Stomach smooth muscle (tissue), 2 donors: ENCODE measurements at regions not wholly inside any gene's neighbourhood (a gene's known extent, or its start where the extent isn't known, plus 50 kb on each side); places are given as distances from the start of the nearest gene placed in this dataset.

Source experiments
- H3K27ac ChIP-seq: one replicate; pipeline ENCODE4 v1.7.0; 2013; ENCODE audit warnings: mild to moderate bottlenecking, low read length, inconsistent platforms
- H3K27me3 ChIP-seq, 2 donors: one replicate each; pipeline ENCODE4 v1.7.0; 2013; ENCODE audit warnings: low read length in 2 of 2; ENCODE audit not compliant: insufficient read depth in 2 of 2, control insufficient read depth in 1 of 2
- H3K36me3 ChIP-seq, 2 donors: one replicate each; pipeline ENCODE4 v1.7.0; 2013; ENCODE audit warnings: low read length in 2 of 2; ENCODE audit not compliant: control insufficient read depth in 2 of 2, insufficient read depth in 2 of 2
- H3K4me1 ChIP-seq: one replicate; pipeline ENCODE4 v1.7.0; 2013; ENCODE audit warnings: low read length; ENCODE audit not compliant: control insufficient read depth, insufficient read depth
- H3K4me3 ChIP-seq, 2 donors: one replicate each; pipeline ENCODE4 v1.7.0; 2013; ENCODE audit warnings: low read length in 2 of 2
- H3K9ac ChIP-seq, 2 donors: one replicate each; pipeline ENCODE4 v1.7.0; 2013; ENCODE audit warnings: low read length in 2 of 2, mild to moderate bottlenecking in 1 of 2
- H3K9me3 ChIP-seq, 2 donors: one replicate each; pipeline ENCODE4 v1.7.0; 2013; ENCODE audit warnings: low read length in 2 of 2; ENCODE audit not compliant: control insufficient read depth in 2 of 2
- donor health status: healthy.
- donor health status: Pancreatic carcinoma.

- Histone ChIP-seq H3K4me3 (no peak overlapping the region), H3K4me1 (no peaks in the 10 kb centered on the region), H3K27ac (no peak overlapping the region), H3K36me3 (no peaks in the 10 kb centered on the region), H3K27me3 (no peaks in the 10 kb centered on the region), H3K9ac (no peak overlapping the region), H3K9me3 (no peaks in the 10 kb centered on the region)
Observed at GRCh38 chr2:239895116-239895515, 130.0 kb downstream of the NDUFA10 start.

- H3K27ac ChIP-seq = no peak overlapping the region
- no peak overlapping the region for H3K4me3 ChIP-seq
- peaks cover 1% of the 10 kb centered on the region for H3K4me1 ChIP-seq
- no peaks in the 10 kb centered on the region for H3K27me3 ChIP-seq
- no peak overlapping the region for H3K9ac ChIP-seq
- no peaks in the 10 kb centered on the region for H3K9me3 ChIP-seq
- no peaks in the 10 kb centered on the region for H3K36me3 ChIP-seq
Observed at GRCh38 chr2:239894276-239894675, 130.9 kb downstream of the NDUFA10 start.

- H3K27me3 ChIP-seq = no peaks in the 10 kb centered on the region
- H3K4me1 ChIP-seq = peaks cover 2% of the 10 kb centered on the region
- no peaks in the 10 kb centered on the region for H3K36me3 ChIP-seq
- no peak overlapping the region for H3K4me3 ChIP-seq
- no peaks in the 10 kb centered on the region for H3K9me3 ChIP-seq
- no peak overlapping the region for H3K9ac ChIP-seq
- no peak overlapping the region for H3K27ac ChIP-seq
Observed at GRCh38 chr2:239893236-239893515, 132.0 kb downstream of the NDUFA10 start.

GRCh38 chr2:239892441-239893235, 132.5 kb downstream of the NDUFA10 start:
- no peaks in the 10 kb centered on the region for H3K9me3 ChIP-seq
- H3K9ac ChIP-seq = no peak overlapping the region
- peaks cover 2% of the 10 kb centered on the region for H3K4me1 ChIP-seq
- H3K27ac ChIP-seq = no peak overlapping the region
- no peaks in the 10 kb centered on the region for H3K36me3 ChIP-seq
- no peaks in the 10 kb centered on the region for H3K27me3 ChIP-seq
- H3K4me3 ChIP-seq = no peak overlapping the region

- Histone ChIP-seq H3K36me3 (no peaks in the 10 kb centered on the region), H3K27ac (no peak overlapping the region), H3K4me1 (peaks cover 2% of the 10 kb centered on the region), H3K9me3 (no peaks in the 10 kb centered on the region), H3K27me3 (no peaks in the 10 kb centered on the region), H3K9ac (no peak overlapping the region), H3K4me3 (no peak overlapping the region)
Observed at GRCh38 chr2:239891698-239892097, 133.4 kb downstream of the NDUFA10 start.

- no peaks in the 10 kb centered on the region for H3K27me3 ChIP-seq
- H3K9me3 ChIP-seq = peaks cover 0 to 2% of the 10 kb centered on the region in 2 donors
- no peaks in the 10 kb centered on the region for H3K36me3 ChIP-seq
- no peak overlapping the region for H3K9ac ChIP-seq
- H3K4me1 ChIP-seq = peaks cover 2% of the 10 kb centered on the region
- no peak overlapping the region for H3K4me3 ChIP-seq
- H3K27ac ChIP-seq = no peak overlapping the region
Observed at GRCh38 chr2:239890206-239890746, 134.9 kb downstream of the NDUFA10 start.

GRCh38 chr2:239889641-239890121, 135.5 kb downstream of the NDUFA10 start:
- Histone ChIP-seq H3K9ac (no peak overlapping the region), H3K36me3 (no peaks in the 10 kb centered on the region), H3K9me3 (peaks cover 0 to 2% of the 10 kb centered on the region in 2 donors), H3K4me1 (peaks cover 2% of the 10 kb centered on the region), H3K27ac (no peak overlapping the region), H3K27me3 (no peaks in the 10 kb centered on the region), H3K4me3 (no peak overlapping the region)

- Histone ChIP-seq H3K4me3 (no peak overlapping the region), H3K27ac (no peak overlapping the region), H3K4me1 (peaks cover 7% of the 10 kb centered on the region), H3K9me3 (peaks cover 2 to 8% of the 10 kb centered on the region in 2 donors), H3K27me3 (no peaks in the 10 kb centered on the region), H3K9ac (no peak overlapping the region), H3K36me3 (no peaks in the 10 kb centered on the region)
Observed at GRCh38 chr2:239887604-239888003, 137.5 kb downstream of the NDUFA10 start.

GRCh38 chr2:239886781-239887180, 138.4 kb downstream of the NDUFA10 start:
- peaks cover 15% of the 10 kb centered on the region for H3K4me1 ChIP-seq
- H3K27me3 ChIP-seq = no peaks in the 10 kb centered on the region
- no peaks in the 10 kb centered on the region for H3K36me3 ChIP-seq
- H3K9me3 ChIP-seq = peaks cover 2 to 8% of the 10 kb centered on the region in 2 donors
- H3K4me3 ChIP-seq = no peak overlapping the region
- no peak overlapping the region for H3K9ac ChIP-seq
- no peak overlapping the region for H3K27ac ChIP-seq

GRCh38 chr2:239884875-239885274, 140.3 kb downstream of the NDUFA10 start:
- no peak overlapping the region for H3K27ac ChIP-seq
- peaks cover 22% of the 10 kb centered on the region for H3K4me1 ChIP-seq
- H3K9me3 ChIP-seq = peaks cover 2 to 8% of the 10 kb centered on the region in 2 donors
- no peak overlapping the region for H3K4me3 ChIP-seq
- no peak overlapping the region for H3K9ac ChIP-seq
- no peaks in the 10 kb centered on the region for H3K36me3 ChIP-seq
- no peaks in the 10 kb centered on the region for H3K27me3 ChIP-seq

- no peak overlapping the region for H3K4me3 ChIP-seq
- H3K9ac ChIP-seq = no peak overlapping the region
- no peak overlapping the region for H3K27ac ChIP-seq
- no peaks in the 10 kb centered on the region for H3K36me3 ChIP-seq
- H3K27me3 ChIP-seq = no peaks in the 10 kb centered on the region
- peaks cover 2 to 8% of the 10 kb centered on the region in 2 donors for H3K9me3 ChIP-seq
- peaks cover 20% of the 10 kb centered on the region for H3K4me1 ChIP-seq
Observed at GRCh38 chr2:239884051-239884405, 141.1 kb downstream of the NDUFA10 start.
